Activated CD4-positive, alpha-beta memory T cell treated with anti-CD3 and anti-CD28 coated beads, Interleukin-2, amount 10 ng/mL, durations not matched to agents 7 days and 5 days (primary cell): ENCODE measurements at regions not wholly inside any gene's neighbourhood (a gene's known extent, or its start where the extent isn't known, plus 50 kb on each side); places are given as distances from the start of the nearest gene placed in this dataset.

Experiments used
- CTCF ChIA-PET: fragments of 350-600 bp; sonication (Branson Sonifier 250); formaldehyde crosslinking; loops from one replicate; lab custom pipeline; 2021; ENCODE audit warnings: antibody characterized with exemption, inconsistent platforms; lab: Charles Lee
- POLR2A ChIA-PET: fragments of 350-600 bp; sonication (Branson Sonifier 250); formaldehyde crosslinking; loops from one replicate; lab custom pipeline; 2021; ENCODE audit warnings: antibody characterized with exemption; lab: Charles Lee
- DNase-seq: peaks from one replicate; pipeline ENCODE4 v3.0.0-alpha.2; 2020
- H3K27ac Mint-ChIP-seq: one replicate; pipeline ENCODE4 v1.8.0; 2021; ENCODE audit warnings: mild to moderate bottlenecking, mixed read lengths
- H3K27me3 Mint-ChIP-seq: one replicate; pipeline ENCODE4 v1.8.0; 2021; ENCODE audit warnings: mixed read lengths
- H3K36me3 Mint-ChIP-seq: one replicate; pipeline ENCODE4 v1.8.0; 2021; ENCODE audit warnings: low read depth, mixed read lengths
- H3K4me1 Mint-ChIP-seq: one replicate; pipeline ENCODE4 v1.8.0; 2021; ENCODE audit warnings: mixed read lengths
- H3K4me3 Mint-ChIP-seq: one replicate; pipeline ENCODE4 v1.8.0; 2021; ENCODE audit warnings: mild to moderate bottlenecking, mixed read lengths
- H3K9me3 Mint-ChIP-seq: one replicate; pipeline ENCODE4 v1.8.0; 2021; ENCODE audit warnings: mixed read lengths

DNA sequence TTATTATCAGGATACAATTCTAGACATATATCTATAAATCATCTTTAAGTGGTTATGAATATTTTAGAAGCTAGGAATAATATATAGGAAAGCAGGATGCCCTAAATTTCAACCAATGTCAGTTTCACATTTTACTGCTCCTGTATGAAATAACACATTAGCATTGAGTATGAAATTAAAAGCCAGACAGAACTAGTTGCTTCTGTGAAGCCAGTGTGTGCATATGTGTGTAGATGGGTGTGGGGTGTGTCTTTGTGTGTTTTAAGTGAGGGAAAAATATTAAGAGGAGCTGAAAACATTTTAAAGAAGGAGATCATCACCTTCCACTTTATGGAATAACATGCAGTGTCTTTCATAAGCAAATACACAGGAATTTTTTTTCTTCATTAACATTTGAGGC is 271.4 kb upstream of the RORA start:
- no peak overlapping the region for H3K4me3 Mint-ChIP-seq
- ChIA-PET CTCF (interaction anchor here (1.0 kb wide), 1 partner anchor 334 kb away, joined by 3 read pairs; no protein-coding TSS in a partner anchor), POLR2A (no interaction called here)
- H3K9me3 Mint-ChIP-seq, result no peaks in the 10 kb centered on the region
- no peak overlapping the region for H3K27ac Mint-ChIP-seq
- peaks cover 11% of the 10 kb centered on the region for H3K27me3 Mint-ChIP-seq
- no peaks in the 10 kb centered on the region for H3K36me3 Mint-ChIP-seq
- no peak for DNase-seq
- no peaks in the 10 kb centered on the region for H3K4me1 Mint-ChIP-seq

DNA sequence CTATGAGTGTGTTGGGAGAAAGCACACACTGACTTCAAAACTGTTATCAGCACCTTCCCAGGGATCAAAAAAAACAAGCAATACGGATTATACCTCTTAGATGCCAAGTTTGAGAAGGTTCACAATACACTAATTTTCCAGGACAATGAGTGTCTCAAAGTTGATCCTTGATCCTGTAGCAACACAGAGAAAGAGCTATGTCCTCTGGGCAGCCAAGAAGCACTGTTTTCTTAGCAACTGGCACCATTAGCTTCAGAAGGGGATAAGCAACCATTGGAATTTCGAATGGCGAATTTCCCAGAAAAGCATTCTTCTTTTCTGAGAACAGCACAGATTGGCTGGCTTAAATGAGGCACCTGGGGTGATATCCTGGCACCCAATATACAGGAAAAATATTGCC is 270.3 kb upstream of the RORA start:
- H3K27ac Mint-ChIP-seq, result no peak overlapping the region
- no peaks in the 10 kb centered on the region for H3K36me3 Mint-ChIP-seq
- DNase-seq, result no peak
- H3K9me3 Mint-ChIP-seq, result no peaks in the 10 kb centered on the region
- no peaks in the 10 kb centered on the region for H3K4me1 Mint-ChIP-seq
- peaks cover 12% of the 10 kb centered on the region for H3K27me3 Mint-ChIP-seq
- ChIA-PET POLR2A (no interaction called here), CTCF (no interaction called here)
- H3K4me3 Mint-ChIP-seq, result no peak overlapping the region

DNA sequence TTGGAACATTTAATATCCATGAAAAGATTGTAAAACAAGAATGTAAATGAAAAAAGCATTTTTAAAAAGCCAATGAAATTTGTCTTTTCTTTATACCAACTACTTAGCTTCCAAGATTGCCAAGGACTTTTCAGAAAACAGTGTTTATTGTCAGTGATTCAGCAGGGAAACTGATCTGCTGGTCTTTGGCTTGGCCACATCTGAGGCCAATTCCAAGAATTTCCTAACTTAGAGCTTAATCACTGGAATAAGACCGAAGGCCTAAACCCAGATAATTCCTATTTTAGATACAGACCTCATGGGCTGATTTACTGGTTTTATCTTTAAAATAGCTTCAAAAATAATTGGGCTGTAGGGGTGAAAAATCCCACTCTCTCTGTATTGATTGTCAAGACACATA is 260.5 kb upstream of the RORA start:
- Mint-ChIP-seq H3K4me1 (no peaks in the 10 kb centered on the region), H3K9me3 (no peaks in the 10 kb centered on the region), H3K36me3 (no peaks in the 10 kb centered on the region), H3K27ac (no peak overlapping the region), H3K4me3 (no peak overlapping the region), H3K27me3 (peaks cover 14% of the 10 kb centered on the region)
- DNase-seq, result no peak
- CTCF ChIA-PET, result no interaction called here
- POLR2A ChIA-PET, result no interaction called here

- no peak overlapping the region for H3K4me3 Mint-ChIP-seq
- H3K27me3 Mint-ChIP-seq, result peaks cover 16% of the 10 kb centered on the region
- H3K4me1 Mint-ChIP-seq, result no peaks in the 10 kb centered on the region
- no peak for DNase-seq
- no peaks in the 10 kb centered on the region for H3K36me3 Mint-ChIP-seq
- H3K27ac Mint-ChIP-seq, result no peak overlapping the region
- no peaks in the 10 kb centered on the region for H3K9me3 Mint-ChIP-seq
- ChIA-PET CTCF (no interaction called here), POLR2A (no interaction called here)
Observed at GRCh38 chr15:61483599-61483998, 254.5 kb upstream of the RORA start.

DNA sequence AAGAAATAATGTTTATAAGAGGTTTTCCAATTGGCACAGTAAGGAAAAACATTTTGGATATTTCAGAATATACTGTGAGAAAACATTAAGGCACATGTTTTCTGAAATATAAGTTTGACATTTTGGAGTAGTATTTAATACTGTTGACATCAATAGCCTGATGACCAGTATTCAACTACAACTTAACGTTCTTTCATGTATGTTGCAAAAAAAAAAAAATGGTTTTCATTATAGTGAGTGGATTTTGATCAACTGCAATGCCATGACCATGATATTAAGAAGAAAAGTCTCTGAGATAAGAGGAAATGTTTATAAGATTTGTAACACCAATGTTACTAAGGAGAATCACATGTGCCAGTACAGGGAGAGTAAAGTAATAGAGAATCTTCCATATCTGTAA is 252.8 kb upstream of the RORA start:
- H3K4me1 Mint-ChIP-seq, result no peaks in the 10 kb centered on the region
- no peak overlapping the region for H3K27ac Mint-ChIP-seq

GRCh38 chr15:61480863-61481262 is 251.8 kb upstream of the RORA start:
- DNase-seq, result no peak
- ChIA-PET CTCF (no interaction called here), POLR2A (no interaction called here)
- no peak overlapping the region for H3K4me3 Mint-ChIP-seq
- H3K36me3 Mint-ChIP-seq, result no peaks in the 10 kb centered on the region
- peaks cover 6% of the 10 kb centered on the region for H3K27me3 Mint-ChIP-seq
- H3K9me3 Mint-ChIP-seq, result no peaks in the 10 kb centered on the region
- no peak overlapping the region for H3K27ac Mint-ChIP-seq
- H3K4me1 Mint-ChIP-seq, result no peaks in the 10 kb centered on the region

More for the DNA sequence above, 252.8 kb upstream of the RORA start:
- peaks cover 12% of the 10 kb centered on the region for H3K27me3 Mint-ChIP-seq
- DNase-seq, result no peak
- H3K36me3 Mint-ChIP-seq, result no peaks in the 10 kb centered on the region
- H3K9me3 Mint-ChIP-seq, result no peaks in the 10 kb centered on the region
- ChIA-PET POLR2A (no interaction called here), CTCF (no interaction called here)
- H3K4me3 Mint-ChIP-seq, result no peak overlapping the region

DNA sequence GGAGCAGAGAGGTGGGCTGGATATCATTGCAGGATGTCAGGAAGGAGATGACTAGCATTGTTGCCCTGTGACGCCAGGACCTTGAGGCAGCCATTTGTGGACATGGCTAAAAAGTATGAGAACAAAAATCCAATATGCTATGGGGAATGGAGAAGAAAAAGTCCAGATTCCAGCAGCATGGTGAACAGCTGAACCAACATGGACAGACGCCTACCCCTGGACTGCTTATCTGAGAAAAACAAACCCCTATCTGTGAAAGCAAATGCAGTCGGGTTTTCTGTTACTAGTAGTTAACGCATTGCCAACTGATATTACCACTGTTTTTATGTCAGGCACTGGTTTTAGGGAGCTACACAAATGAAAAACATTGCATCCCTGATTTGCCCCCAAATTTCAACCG is 251.2 kb upstream of the RORA start:
- no peak for DNase-seq
- Mint-ChIP-seq H3K36me3 (no peaks in the 10 kb centered on the region), H3K27ac (no peak overlapping the region), H3K4me3 (no peak overlapping the region), H3K27me3 (peaks cover 6% of the 10 kb centered on the region), H3K9me3 (no peaks in the 10 kb centered on the region), H3K4me1 (no peaks in the 10 kb centered on the region)
- ChIA-PET POLR2A (no interaction called here), CTCF (no interaction called here)

DNA sequence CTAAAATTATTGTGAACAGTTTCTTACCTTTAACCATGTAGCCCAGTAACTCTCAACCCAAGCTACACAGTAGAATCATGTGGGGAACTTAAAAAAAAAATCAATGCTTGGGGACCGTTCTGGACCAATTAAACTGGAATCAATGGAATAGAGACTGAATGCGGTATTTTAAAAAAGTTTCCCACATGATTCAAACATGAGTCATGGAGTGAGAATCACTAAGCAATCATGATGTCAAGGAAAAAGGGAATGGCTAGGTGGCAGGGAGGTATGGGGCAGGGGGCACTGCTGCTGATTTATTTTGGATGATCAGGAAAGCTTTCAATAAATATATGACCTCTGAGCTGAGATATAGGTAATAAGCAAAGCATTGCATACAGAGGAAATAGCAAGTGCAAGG is 250.5 kb upstream of the RORA start:
- DNase-seq, result no peak
- ChIA-PET CTCF (no interaction called here), POLR2A (no interaction called here)
- no peak overlapping the region for H3K27ac Mint-ChIP-seq
- H3K27me3 Mint-ChIP-seq, result peaks cover 6% of the 10 kb centered on the region
- H3K4me1 Mint-ChIP-seq, result no peaks in the 10 kb centered on the region
- no peaks in the 10 kb centered on the region for H3K36me3 Mint-ChIP-seq
- H3K4me3 Mint-ChIP-seq, result no peak overlapping the region
- no peaks in the 10 kb centered on the region for H3K9me3 Mint-ChIP-seq

DNA sequence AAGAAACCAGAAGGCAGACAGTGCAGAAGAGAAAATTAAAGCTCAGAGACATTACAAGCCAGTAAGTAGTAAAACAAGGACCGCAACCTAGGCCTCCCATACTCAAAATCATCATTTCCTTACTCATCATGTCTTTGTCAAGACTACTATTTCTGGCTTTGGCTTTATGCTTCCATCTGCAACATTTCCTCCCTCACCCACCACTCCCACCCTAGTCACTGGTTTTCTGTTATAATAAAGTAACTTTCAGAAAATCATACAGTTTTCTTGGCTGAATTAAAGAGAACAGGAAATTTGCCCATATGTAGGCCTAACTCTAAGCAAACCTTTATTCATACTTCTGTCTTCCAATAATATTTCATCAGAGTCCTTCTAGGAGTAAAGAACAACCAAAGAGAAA is 247.6 kb upstream of the RORA start:
- Mint-ChIP-seq H3K9me3 (no peaks in the 10 kb centered on the region), H3K4me3 (no peak overlapping the region), H3K27ac (no peak overlapping the region), H3K27me3 (peaks cover 3% of the 10 kb centered on the region), H3K4me1 (no peaks in the 10 kb centered on the region), H3K36me3 (no peaks in the 10 kb centered on the region)
- no peak for DNase-seq
- ChIA-PET POLR2A (no interaction called here), CTCF (no interaction called here)

- H3K36me3 Mint-ChIP-seq, result no peaks in the 10 kb centered on the region
- peaks cover 2% of the 10 kb centered on the region for H3K27me3 Mint-ChIP-seq
- ChIA-PET CTCF (no interaction called here), POLR2A (no interaction called here)
- H3K4me3 Mint-ChIP-seq, result no peak overlapping the region
- no peak overlapping the region for H3K27ac Mint-ChIP-seq
- no peaks in the 10 kb centered on the region for H3K9me3 Mint-ChIP-seq
- no peaks in the 10 kb centered on the region for H3K4me1 Mint-ChIP-seq
- no peak for DNase-seq
Observed at GRCh38 chr15:61474796-61475195, 245.7 kb upstream of the RORA start.

DNA sequence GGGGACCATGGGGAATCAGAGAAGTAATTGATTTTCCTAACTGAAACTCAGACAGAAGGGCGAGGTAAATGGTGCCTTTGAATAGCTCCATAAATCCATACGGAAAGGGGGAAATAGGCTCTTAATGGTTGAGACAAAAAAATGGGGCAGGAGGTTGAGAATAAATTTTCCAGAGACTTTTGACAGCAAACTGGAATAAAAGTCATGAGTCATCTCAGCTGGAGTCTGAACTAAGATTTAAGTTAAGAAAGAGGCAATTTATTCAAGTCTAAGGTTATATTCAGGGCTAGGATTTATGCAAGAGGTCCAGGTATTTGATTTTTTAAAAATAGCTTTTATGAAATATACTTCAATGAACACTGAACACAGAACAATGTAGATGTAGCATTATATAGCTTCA is 238.7 kb upstream of the RORA start:
- H3K9me3 Mint-ChIP-seq, result no peaks in the 10 kb centered on the region
- H3K27ac Mint-ChIP-seq, result no peak overlapping the region
- DNase-seq, result no peak
- CTCF ChIA-PET, result no interaction called here
- no peak overlapping the region for H3K4me3 Mint-ChIP-seq
- POLR2A ChIA-PET, result no interaction called here
- H3K27me3 Mint-ChIP-seq, result peaks cover 5% of the 10 kb centered on the region
- no peaks in the 10 kb centered on the region for H3K36me3 Mint-ChIP-seq
- H3K4me1 Mint-ChIP-seq, result no peaks in the 10 kb centered on the region

DNA sequence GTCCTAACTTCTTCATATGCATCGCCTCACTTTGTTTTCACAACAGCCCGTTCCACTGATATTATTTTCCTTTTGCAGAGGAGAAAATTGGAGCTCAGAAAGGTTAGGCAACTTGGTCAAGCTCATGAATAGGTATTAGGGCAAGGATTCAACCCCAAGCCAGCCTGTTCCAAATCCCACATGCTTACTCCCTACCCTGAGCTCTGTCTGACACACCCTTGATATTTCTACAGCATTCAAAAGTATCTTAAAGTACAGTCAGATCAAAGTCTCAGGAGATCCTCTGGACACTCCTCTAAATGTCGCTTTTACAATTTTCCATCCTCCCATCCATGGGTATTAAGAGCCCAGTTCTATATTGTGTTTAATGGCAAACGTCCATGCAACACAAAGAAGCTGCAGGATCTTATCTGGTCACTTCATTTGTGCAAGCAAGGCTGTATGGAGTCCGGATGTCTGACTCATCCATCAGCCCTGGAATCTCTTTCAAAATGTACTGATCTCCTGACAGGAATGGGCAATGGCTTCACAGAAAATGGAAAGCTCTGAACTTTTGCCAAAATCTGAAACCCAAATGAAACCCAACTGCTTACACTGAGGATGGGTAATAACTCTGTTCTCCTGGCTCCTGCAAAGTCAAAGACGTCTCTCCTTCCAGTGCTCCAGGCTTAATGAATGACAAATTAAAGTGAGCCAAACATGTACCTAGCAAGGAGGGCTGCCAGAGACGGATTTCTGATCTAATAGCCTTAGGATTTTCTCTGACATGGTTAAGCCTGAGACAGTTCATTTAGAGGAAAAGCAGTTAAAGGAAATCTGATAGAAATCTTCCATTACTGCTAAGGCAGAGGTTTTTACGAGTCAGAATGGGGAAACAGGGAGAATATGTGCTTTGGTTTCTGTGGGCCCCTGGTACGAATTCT is 230.9 kb upstream of the RORA start:
- Mint-ChIP-seq H3K9me3 (no peaks in the 10 kb centered on the region), H3K27ac (no peak overlapping the region), H3K4me3 (no peak overlapping the region), H3K36me3 (no peaks in the 10 kb centered on the region), H3K4me1 (no peaks in the 10 kb centered on the region), H3K27me3 (peaks cover 4% of the 10 kb centered on the region)
- POLR2A ChIA-PET, result no interaction called here
- DNase-seq, result no peak
- CTCF ChIA-PET, result no interaction called here

DNA sequence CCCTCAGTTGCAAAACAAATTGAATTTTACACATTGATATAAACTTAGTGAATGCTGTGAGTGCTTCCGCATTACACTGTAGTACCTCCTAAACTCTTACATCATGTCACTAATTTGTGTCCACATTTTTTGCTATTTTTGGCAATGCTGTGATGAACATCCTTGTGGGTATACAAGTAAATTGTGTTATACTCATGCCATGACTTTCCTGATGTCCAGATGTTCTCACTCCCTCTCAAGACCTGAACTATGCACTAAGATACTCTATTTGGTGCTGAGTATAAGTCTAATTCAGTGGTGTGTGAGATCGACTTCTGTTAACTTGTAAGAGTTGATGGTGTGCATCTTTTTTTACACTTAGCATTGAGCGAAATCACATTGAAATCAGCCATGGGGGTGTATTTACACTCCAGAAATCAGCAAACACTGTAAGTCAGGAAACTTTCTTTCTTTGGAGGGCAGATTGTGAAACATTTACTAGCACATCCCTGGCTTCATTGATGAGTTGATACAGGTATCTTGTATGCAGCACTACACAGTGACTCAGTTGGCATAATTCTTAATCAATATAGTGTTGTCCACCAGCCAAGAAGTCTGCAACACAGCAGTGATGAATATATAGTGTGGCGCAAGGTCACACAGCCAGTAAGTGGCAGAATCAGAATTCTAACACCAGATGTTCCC is 228.1 kb upstream of the RORA start:
- CTCF ChIA-PET, result interaction anchor here (1.0 kb wide), 1 partner anchor 22 kb away, joined by 3 read pairs; no protein-coding TSS in a partner anchor
- DNase-seq, result no peak
- Mint-ChIP-seq H3K27me3 (peaks cover 9% of the 10 kb centered on the region), H3K27ac (no peak overlapping the region), H3K4me3 (no peak overlapping the region), H3K4me1 (no peaks in the 10 kb centered on the region), H3K9me3 (no peaks in the 10 kb centered on the region), H3K36me3 (no peaks in the 10 kb centered on the region)
- POLR2A ChIA-PET, result no interaction called here
